NB4 (cell line): ENCODE measurements at regions not wholly inside any gene's neighbourhood (a gene's known extent, or its start where the extent isn't known, plus 50 kb on each side); places are given as distances from the start of the nearest gene placed in this dataset.
A peak's percentile ranks its signal among the peaks of the same experiment; 100 is the strongest.

Experiments used
- DNase-seq: peaks from one replicate; pipeline ENCODE4 v3.0.0; 2010; ENCODE audit warnings: low read depth
- H3K4me3 ChIP-seq: one replicate; pipeline ENCODE4 v1.5.1; 2011; ENCODE audit warnings: mild to moderate bottlenecking, low read depth, low read length, moderate library complexity
- CTCF ChIP-seq: IDR thresholded peaks from one replicate; pipeline ENCODE4 v1.5.1; 2012; ENCODE audit warnings: low read depth, low read length
- MAX ChIP-seq: IDR thresholded peaks from 2 replicates; pipeline ENCODE4 v1.6.1; 2011; ENCODE audit warnings: low read depth, low read length
- MYC ChIP-seq: IDR thresholded peaks from 2 replicates; pipeline ENCODE4 v1.6.1; 2011; ENCODE audit warnings: low read depth, low read length
- POLR2A ChIP-seq: IDR thresholded peaks from 2 replicates; pipeline ENCODE4 v1.6.1; 2011; ENCODE audit warnings: mild to moderate bottlenecking; ENCODE audit not compliant: insufficient read length; ENCODE audit errors: extremely low read depth

- DNase-seq, result no peak
- TF ChIP-seq MYC, result no peak
- no peak for TF ChIP-seq CTCF
- no peak for TF ChIP-seq MAX
- no peak for TF ChIP-seq POLR2A
- H3K4me3 ChIP-seq, result no peak overlapping the region
Measured at GRCh38 chr14:26206640-26207039, 391.2 kb downstream of the NOVA1 start.

- no peak overlapping the region for H3K4me3 ChIP-seq
- DNase-seq, result no peak
- TF ChIP-seq CTCF (no peak), MYC (no peak), POLR2A (no peak), MAX (no peak)
Measured at GRCh38 chr14:26204728-26205479, 392.9 kb downstream of the NOVA1 start.

GRCh38 chr14:26204366-26204727 lies 393.5 kb downstream of the NOVA1 start:
- H3K4me3 ChIP-seq, result no peak overlapping the region
- TF ChIP-seq POLR2A (no peak), MAX (no peak)
- DNase-seq, result no peak

GRCh38 chr14:26200687-26201086 lies 397.1 kb downstream of the NOVA1 start:
- TF ChIP-seq POLR2A, result no peak
- TF ChIP-seq MYC, result no peak
- TF ChIP-seq MAX, result no peak
- TF ChIP-seq CTCF, result no peak
- H3K4me3 ChIP-seq, result no peak overlapping the region
- DNase-seq, result no peak

- no peak overlapping the region for H3K4me3 ChIP-seq
- TF ChIP-seq MYC (0 out of 2 replicates have a peak, but pooled peaks have one; percentile 27), MAX (no peak), CTCF (no peak), POLR2A (no peak)
- DNase-seq, result peak; percentile 76
Measured at GRCh38 chr14:26199590-26200370, 398.1 kb downstream of the NOVA1 start.

- TF ChIP-seq MYC, result no peak
- TF ChIP-seq MAX, result no peak
- TF ChIP-seq CTCF, result no peak
- TF ChIP-seq POLR2A, result no peak
- DNase-seq, result no peak
- H3K4me3 ChIP-seq, result no peak overlapping the region
Measured at GRCh38 chr14:26199096-26199495, 398.7 kb downstream of the NOVA1 start.
